Astrocyte (in vitro differentiated cells and primary cell): ENCODE measurements at regions not wholly inside any gene's neighbourhood (a gene's known extent, or its start where the extent isn't known, plus 50 kb on each side); places are given as distances from the start of the nearest gene placed in this dataset.

Experiments
- CTCF ChIP-seq: IDR thresholded peaks from 2 replicates; pipeline ENCODE4 v1.5.1; 2011; ENCODE audit warnings: low read depth, mild to moderate bottlenecking, inconsistent platforms, low read length, moderate library complexity; ENCODE audit not compliant: insufficient read depth
- EZH2 ChIP-seq: IDR thresholded peaks from 2 replicates; pipeline ENCODE4 v1.6.1; 2012; ENCODE audit warnings: mild to moderate bottlenecking, low read length, inconsistent platforms; ENCODE audit not compliant: insufficient read depth

- TF ChIP-seq CTCF (no peak), EZH2 (no peak)
Measured at GRCh38 chr3:7960601-7961000, 541.0 kb upstream of the LMCD1 start.
